Gastroesophageal sphincter (tissue), 4 donors: ENCODE measurements at regions not wholly inside any gene's neighbourhood (a gene's known extent, or its start where the extent isn't known, plus 50 kb on each side); places are given as distances from the start of the nearest gene placed in this dataset.

Experiments used
- ATAC-seq: fragments of 150-250 bp; one replicate; pipeline ENCODE4 v1.9.1; 2016; ENCODE audit warnings: mild to moderate bottlenecking, moderate library complexity
- H3K27ac ChIP-seq, 4 donors: fragments of 200-600 bp; sonication (generic) in 3 of 4; 1 replicate in 3 of 4; 2 replicates in 1 of 4; pipeline ENCODE4 v1.5.1; 2016 to 2019
- H3K27me3 ChIP-seq: fragments of 200-600 bp; sonication (generic); one replicate; pipeline ENCODE4 v1.5.1; 2019
- H3K36me3 ChIP-seq, 2 donors: fragments of 200-600 bp; sonication (generic); one replicate each; pipeline ENCODE4 v1.5.1; 2019; ENCODE audit warnings: control low read depth in 1 of 2
- H3K4me1 ChIP-seq, 3 donors: fragments of 200-600 bp; sonication (generic); 1 replicate in 2 of 3; 2 replicates in 1 of 3; pipeline ENCODE4 v1.5.1; 2016 to 2019; ENCODE audit warnings: control low read depth in 2 of 3
- H3K4me3 ChIP-seq, 2 donors: fragments of 200-600 bp; sonication (generic); one replicate each; pipeline ENCODE4 v1.5.1; 2019; ENCODE audit warnings: mild to moderate bottlenecking in 1 of 2, moderate library complexity in 1 of 2
- H3K9me3 ChIP-seq, 3 donors: fragments of 200-600 bp; sonication (generic); one replicate each; pipeline ENCODE4 v1.5.1; 2017 to 2019; ENCODE audit warnings: control low read depth in 2 of 3
- EP300 ChIP-seq: sonication (generic); formaldehyde crosslinking; IDR thresholded peaks from one replicate; pipeline ENCODE4 v1.6.1; 2017; ENCODE audit warnings: antibody characterized with exemption, mild to moderate bottlenecking
- POLR2A ChIP-seq, 2 donors: fragments of 450-650 bp; IDR thresholded peaks; one replicate each; pipeline ENCODE4 v1.6.1; 2017; ENCODE audit warnings: antibody characterized with exemption in 2 of 2, mild to moderate bottlenecking in 2 of 2, moderate library complexity in 1 of 2
- POLR2AphosphoS5 ChIP-seq: sonication (generic); formaldehyde crosslinking; IDR thresholded peaks from one replicate; pipeline ENCODE4 v1.6.1; 2017; ENCODE audit warnings: antibody characterized with exemption
- WGBS, 2 donors: methylation state at CpG; one replicate each; pipeline ENCODE4 v1.1.5; 2018; ENCODE audit warnings: low coverage in 1 of 2; 5-methylcytosine and 5-hydroxymethylcytosine counted together
- TF ChIP-seq, protein P1 (sequence below), 4 experiments: fragments of 200-600 bp in 2 of 4; fragments of 450-650 bp in 2 of 4; sonication (generic) in 1 of 4; IDR thresholded peaks; one replicate each; pipeline ENCODE4 v1.5.1; 2017 to 2019; ENCODE audit warnings: antibody characterized with exemption in 4 of 4, mild to moderate bottlenecking in 2 of 4, moderate library complexity in 2 of 4

DNA sequence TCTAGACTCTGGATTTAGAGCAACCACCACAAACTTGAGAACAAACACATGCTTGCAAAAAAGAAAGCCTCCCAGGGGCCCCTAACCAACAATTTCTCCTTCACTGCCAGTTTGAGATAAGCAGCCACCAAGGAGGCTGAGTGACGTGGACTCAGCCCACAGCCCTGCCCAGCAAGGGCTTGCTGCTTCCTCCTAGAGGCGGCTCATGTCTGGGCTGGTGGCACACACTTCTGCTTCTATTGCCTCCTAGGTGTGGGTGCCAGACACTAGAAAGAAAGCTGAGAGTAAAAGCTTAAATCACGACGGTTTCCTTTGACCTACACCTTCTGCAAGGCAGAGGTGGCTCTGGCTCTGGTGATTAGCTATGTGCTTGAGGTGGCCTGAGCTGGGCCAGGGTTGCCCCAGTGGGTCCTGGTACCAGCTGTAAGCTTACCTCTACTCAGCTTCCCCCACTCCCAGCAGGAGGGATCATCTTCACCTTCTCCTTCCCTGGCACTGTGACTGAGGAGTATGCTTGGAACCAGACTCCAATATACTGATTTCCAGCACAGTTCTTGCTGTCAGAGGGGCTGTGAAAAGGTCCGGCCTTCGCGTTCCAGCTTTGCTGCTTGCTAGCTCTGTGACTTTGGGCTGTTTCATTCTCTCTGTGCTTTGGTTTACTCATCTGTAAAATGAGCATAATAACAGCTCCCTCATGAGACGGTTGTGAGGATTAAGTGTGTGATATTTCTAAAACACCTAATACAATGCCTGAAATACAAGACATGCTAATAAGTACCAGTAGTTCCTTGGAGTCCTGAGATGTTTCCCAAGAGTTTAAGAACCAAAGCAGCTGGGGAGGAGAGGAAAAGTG lies 89.7 kb upstream of the PARP11 start:
- no peaks in the 10 kb centered on the region for H3K9me3 ChIP-seq
- no peaks in the 10 kb centered on the region for H3K36me3 ChIP-seq
- no peak for ATAC-seq
- 73% methylated on average over 7 of the region's 8 CpGs; no CpG with 5 or more reads in 1 of the 2 donors for WGBS, 2 donors
- H3K27ac ChIP-seq = no peak overlapping the region
- H3K27me3 ChIP-seq = peaks cover 16% of the 10 kb centered on the region
- TF ChIP-seq POLR2A (IDR thresholded peaks at IDR 0.05) (no peak), EP300 (no peak), POLR2AphosphoS5 (no peak)
- TF ChIP-seq, protein P1, sequence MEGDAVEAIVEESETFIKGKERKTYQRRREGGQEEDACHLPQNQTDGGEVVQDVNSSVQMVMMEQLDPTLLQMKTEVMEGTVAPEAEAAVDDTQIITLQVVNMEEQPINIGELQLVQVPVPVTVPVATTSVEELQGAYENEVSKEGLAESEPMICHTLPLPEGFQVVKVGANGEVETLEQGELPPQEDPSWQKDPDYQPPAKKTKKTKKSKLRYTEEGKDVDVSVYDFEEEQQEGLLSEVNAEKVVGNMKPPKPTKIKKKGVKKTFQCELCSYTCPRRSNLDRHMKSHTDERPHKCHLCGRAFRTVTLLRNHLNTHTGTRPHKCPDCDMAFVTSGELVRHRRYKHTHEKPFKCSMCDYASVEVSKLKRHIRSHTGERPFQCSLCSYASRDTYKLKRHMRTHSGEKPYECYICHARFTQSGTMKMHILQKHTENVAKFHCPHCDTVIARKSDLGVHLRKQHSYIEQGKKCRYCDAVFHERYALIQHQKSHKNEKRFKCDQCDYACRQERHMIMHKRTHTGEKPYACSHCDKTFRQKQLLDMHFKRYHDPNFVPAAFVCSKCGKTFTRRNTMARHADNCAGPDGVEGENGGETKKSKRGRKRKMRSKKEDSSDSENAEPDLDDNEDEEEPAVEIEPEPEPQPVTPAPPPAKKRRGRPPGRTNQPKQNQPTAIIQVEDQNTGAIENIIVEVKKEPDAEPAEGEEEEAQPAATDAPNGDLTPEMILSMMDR (IDR thresholded peaks at IDR 0.05) = no peak
- no peaks in the 10 kb centered on the region for H3K4me1 ChIP-seq
- no peak overlapping the region for H3K4me3 ChIP-seq

DNA sequence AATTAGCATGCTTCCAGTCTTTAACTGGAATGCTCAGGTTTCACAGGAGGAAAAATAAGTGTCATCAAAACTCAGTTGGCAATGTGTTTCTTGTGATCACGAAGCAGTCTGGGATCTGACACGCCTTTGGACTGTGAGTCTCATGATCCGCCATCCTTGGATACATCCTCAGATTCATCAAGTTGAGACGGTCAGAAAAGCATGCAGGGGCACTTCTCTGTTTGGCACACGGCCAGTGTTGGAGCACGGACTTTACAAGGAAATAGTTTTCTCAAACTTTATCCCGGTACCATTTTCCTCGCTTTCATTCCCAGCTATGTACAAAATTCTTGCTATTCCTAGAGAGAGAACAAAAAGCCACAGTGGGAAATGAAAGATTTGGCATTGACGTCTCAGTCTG lies 88.4 kb upstream of the PARP11 start:
- no peak overlapping the region for H3K4me3 ChIP-seq
- no peaks in the 10 kb centered on the region for H3K9me3 ChIP-seq
- H3K4me1 ChIP-seq = no peaks in the 10 kb centered on the region
- H3K27me3 ChIP-seq = peaks cover 23% of the 10 kb centered on the region
- no peak for ATAC-seq
- H3K27ac ChIP-seq = no peak overlapping the region
- no peaks in the 10 kb centered on the region for H3K36me3 ChIP-seq
- 52% methylated on average over 9 of the region's 9 CpGs for WGBS, 2 donors
- TF ChIP-seq EP300 (no peak), POLR2A (IDR thresholded peaks at IDR 0.05) (no peak), POLR2AphosphoS5 (no peak)
- TF ChIP-seq, protein P1 (IDR thresholded peaks at IDR 0.05) = no peak

DNA sequence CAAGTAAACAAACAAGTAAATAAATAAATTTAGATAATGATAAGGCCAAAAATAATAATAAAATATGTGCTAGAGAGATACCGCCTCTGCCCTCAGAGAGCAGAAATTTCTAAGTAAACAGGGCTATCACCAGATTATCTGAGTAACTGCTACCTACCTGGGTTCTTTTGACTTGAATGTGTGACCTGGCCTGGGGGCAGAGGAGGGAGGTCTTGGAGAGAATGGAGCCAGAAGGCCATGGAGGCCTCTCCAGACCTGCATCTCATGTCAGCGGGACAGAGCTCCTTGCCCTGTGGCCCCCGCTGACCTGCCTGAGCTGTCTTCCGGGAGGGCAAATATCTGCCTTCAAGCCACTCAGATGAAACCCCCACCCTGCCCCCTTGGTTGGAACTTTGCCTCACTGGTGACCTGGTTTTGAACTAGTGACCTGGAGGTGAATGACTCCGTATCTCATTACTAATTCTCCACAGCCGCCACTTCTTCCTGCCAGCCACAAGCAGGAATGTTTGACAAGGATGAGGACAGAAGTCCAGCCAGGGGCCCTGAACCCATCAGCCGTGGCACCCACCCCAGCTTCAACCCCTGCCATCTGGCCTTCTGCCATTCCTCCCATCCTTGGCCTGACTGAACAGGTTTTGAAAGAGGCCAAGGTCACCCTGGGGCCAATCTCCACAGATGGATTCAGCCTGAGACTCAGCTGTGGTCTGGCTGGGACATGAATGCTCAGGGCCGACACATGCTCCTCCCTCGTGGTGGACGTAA lies 86.8 kb upstream of the PARP11 start:
- H3K4me3 ChIP-seq = no peak overlapping the region
- H3K27me3 ChIP-seq = peaks cover 15% of the 10 kb centered on the region
- ATAC-seq = no peak
- 68% methylated on average over 6 of the region's 10 CpGs; no CpG with 5 or more reads in 1 of the 2 donors for WGBS, 2 donors
- no peaks in the 10 kb centered on the region for H3K9me3 ChIP-seq
- H3K36me3 ChIP-seq = no peaks in the 10 kb centered on the region
- TF ChIP-seq POLR2A (IDR thresholded peaks at IDR 0.05) (no peak), EP300 (no peak), POLR2AphosphoS5 (no peak)
- TF ChIP-seq, protein P1 (IDR thresholded peaks at IDR 0.05) = no peak
- H3K27ac ChIP-seq = no peak overlapping the region
- no peaks in the 10 kb centered on the region for H3K4me1 ChIP-seq

DNA sequence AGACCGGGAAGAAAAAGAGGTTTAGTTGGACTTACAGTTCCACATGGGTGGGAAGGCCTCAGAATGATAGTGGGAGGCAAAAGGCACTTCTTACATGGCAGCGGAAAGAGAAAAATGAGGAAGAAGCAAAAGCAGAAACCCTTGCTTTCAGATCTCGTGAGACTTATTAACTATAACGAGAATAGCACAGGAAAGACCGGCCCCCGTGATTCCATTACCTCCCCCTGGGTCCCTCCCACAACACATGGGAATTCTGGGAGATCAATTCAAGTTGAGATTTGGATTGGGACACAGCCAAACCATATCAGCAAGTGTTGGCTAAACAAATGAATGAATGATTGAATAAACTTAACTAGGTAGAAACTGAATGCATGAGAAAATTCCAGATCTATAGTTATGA lies 85.3 kb upstream of the PARP11 start:
- H3K9me3 ChIP-seq = no peaks in the 10 kb centered on the region
- no peak overlapping the region for H3K27ac ChIP-seq
- peaks cover 13% of the 10 kb centered on the region for H3K27me3 ChIP-seq
- no peak for TF ChIP-seq POLR2AphosphoS5
- no peak for TF ChIP-seq EP300
- TF ChIP-seq, protein P1 (IDR thresholded peaks at IDR 0.05) = no peak
- TF ChIP-seq POLR2A (IDR thresholded peaks at IDR 0.05) = no peak
- ATAC-seq = no peak
- no peak overlapping the region for H3K4me3 ChIP-seq
- no peaks in the 10 kb centered on the region for H3K36me3 ChIP-seq
- WGBS, 2 donors = 58 to 81% methylated on average over 3 to 5 of the region's 6 CpGs
- H3K4me1 ChIP-seq = no peaks in the 10 kb centered on the region
